ENCODE measurements at regions not wholly inside any gene's neighbourhood (a gene's known extent, or its start where the extent isn't known, plus 50 kb on each side); places are given as distances from the start of the nearest gene placed in this dataset.

- TF ChIP-seq CTCF (IDR thresholded peaks at IDR 0.05) = no peak
- TF ChIP-seq EP300 (IDR thresholded peaks at IDR 0.05) = no peak
- TF ChIP-seq POLR2A (IDR thresholded peaks at IDR 0.05) = no peak
- TF ChIP-seq POLR2AphosphoS5 (IDR thresholded peaks at IDR 0.05) = no peak
These were observed 1319.2 kb upstream of the SLC10A2 start for GRCh38 chr13:104385404-104385803.

Data from gastroesophageal sphincter (tissue), 3 donors.